H9 (cell line): ENCODE measurements at regions not wholly inside any gene's neighbourhood (a gene's known extent, or its start where the extent isn't known, plus 50 kb on each side); places are given as distances from the start of the nearest gene placed in this dataset.

Experiments used
- DNase-seq: peaks from one replicate; pipeline ENCODE4 v3.0.0-alpha.2; 2017
- H2AFZ ChIP-seq: one replicate; pipeline ENCODE4 v1.6.1; 2013; ENCODE audit warnings: mild to moderate bottlenecking, low read length, control low read depth, moderate library complexity
- H2AK5ac ChIP-seq: 2 replicates; pipeline ENCODE4 v1.6.1; 2013; ENCODE audit warnings: low read length, control low read depth, mixed read lengths; ENCODE audit not compliant: insufficient read length
- H2BK120ac ChIP-seq: one replicate; pipeline ENCODE4 v1.6.1; 2013; ENCODE audit warnings: low read depth, mild to moderate bottlenecking, low read length, control low read depth, inconsistent platforms; ENCODE audit not compliant: poor library complexity, severe bottlenecking
- H2BK12ac ChIP-seq: 2 replicates; pipeline ENCODE4 v1.6.1; 2013; ENCODE audit warnings: low read length, control low read depth, mixed read lengths, low read depth; ENCODE audit not compliant: insufficient read length
- H2BK15ac ChIP-seq: 2 replicates; pipeline ENCODE4 v1.6.1; 2013; ENCODE audit warnings: low read depth, low read length, control low read depth
- H2BK20ac ChIP-seq: one replicate; pipeline ENCODE4 v1.6.1; 2013; ENCODE audit warnings: low read depth, mild to moderate bottlenecking, low read length, control low read depth, inconsistent platforms; ENCODE audit not compliant: poor library complexity, severe bottlenecking
- H2BK5ac ChIP-seq: 2 replicates; pipeline ENCODE4 v1.6.1; 2013; ENCODE audit warnings: low read length, control low read depth, mixed read lengths; ENCODE audit not compliant: insufficient read length
- H3K14ac ChIP-seq: 2 replicates; pipeline ENCODE4 v1.6.1; 2013; ENCODE audit warnings: low read length, control low read depth; ENCODE audit not compliant: insufficient read depth
- H3K18ac ChIP-seq: 2 replicates; pipeline ENCODE4 v1.6.1; 2013; ENCODE audit warnings: low read depth, mild to moderate bottlenecking, mixed read lengths, low read length, control low read depth; ENCODE audit not compliant: insufficient read length
- H3K23ac ChIP-seq: 2 replicates; pipeline ENCODE4 v1.6.1; 2013; ENCODE audit warnings: low read length, control low read depth, mixed read lengths, low read depth; ENCODE audit not compliant: insufficient read length
- H3K23me2 ChIP-seq: 2 replicates; pipeline ENCODE4 v1.6.1; 2013; ENCODE audit warnings: low read depth, mild to moderate bottlenecking, mixed read lengths, low read length, control low read depth; ENCODE audit not compliant: insufficient read length, poor library complexity, severe bottlenecking
- H3K27ac ChIP-seq: 2 replicates; pipeline ENCODE4 v1.5.1; 2013; ENCODE audit warnings: low read length, control low read depth, mixed read lengths, low read depth; ENCODE audit not compliant: insufficient read length
- H3K27me3 ChIP-seq: 2 replicates; pipeline ENCODE4 v1.6.1; 2013; ENCODE audit warnings: low read length, control low read depth, inconsistent platforms; ENCODE audit not compliant: insufficient read depth
- H3K4ac ChIP-seq: 2 replicates; pipeline ENCODE4 v1.6.1; 2013; ENCODE audit warnings: low read depth, mild to moderate bottlenecking, control low read depth, inconsistent platforms, low read length, moderate library complexity
- H3K4me1 ChIP-seq: 2 replicates; pipeline ENCODE4 v1.6.1; 2013; ENCODE audit warnings: low read length, control low read depth, inconsistent platforms; ENCODE audit not compliant: insufficient read depth
- H3K4me2 ChIP-seq: 2 replicates; pipeline ENCODE4 v1.6.1; 2013; ENCODE audit warnings: low read length, control low read depth, mixed read lengths; ENCODE audit not compliant: insufficient read length, insufficient read depth
- H3K56ac ChIP-seq: 2 replicates; pipeline ENCODE4 v1.6.1; 2013; ENCODE audit warnings: low read depth, mild to moderate bottlenecking, mixed read lengths, low read length, control low read depth; ENCODE audit not compliant: insufficient read length
- H3K79me1 ChIP-seq: 2 replicates; pipeline ENCODE4 v1.6.1; 2013; ENCODE audit warnings: low read depth, mild to moderate bottlenecking, moderate library complexity, low read length, control low read depth, inconsistent platforms; ENCODE audit not compliant: insufficient read depth, poor library complexity, severe bottlenecking
- H3K79me2 ChIP-seq: 2 replicates; pipeline ENCODE4 v1.6.1; 2013; ENCODE audit warnings: low read length, control low read depth, inconsistent platforms; ENCODE audit not compliant: insufficient read depth
- H3K9ac ChIP-seq: 2 replicates; pipeline ENCODE4 v1.6.1; 2013; ENCODE audit warnings: low read length, control low read depth, mixed read lengths; ENCODE audit not compliant: insufficient read length; ENCODE audit errors: extremely low read depth
- H3K9me3 ChIP-seq: one replicate; pipeline ENCODE4 v1.6.1; 2013; ENCODE audit warnings: low read depth, low read length, inconsistent platforms; ENCODE audit not compliant: control insufficient read depth
- H3T11ph ChIP-seq: one replicate; pipeline ENCODE4 v1.6.1; 2013; ENCODE audit warnings: mild to moderate bottlenecking, low read length, control low read depth, inconsistent platforms
- H4K20me1 ChIP-seq: one replicate; pipeline ENCODE4 v1.6.1; 2013; ENCODE audit not compliant: control insufficient read depth, insufficient read length, insufficient read depth
- H4K5ac ChIP-seq: 2 replicates; pipeline ENCODE4 v1.6.1; 2013; ENCODE audit warnings: low read depth, mild to moderate bottlenecking, mixed read lengths, low read length, control low read depth; ENCODE audit not compliant: insufficient read length
- H4K8ac ChIP-seq: replicated peaks from 2 replicates; pipeline ENCODE4 v1.6.1; 2013; ENCODE audit warnings: low read length, control low read depth, mixed read lengths, low read depth; ENCODE audit not compliant: insufficient read length
- H4K91ac ChIP-seq: 2 replicates; pipeline ENCODE4 v1.6.1; 2013; ENCODE audit warnings: low read depth, mild to moderate bottlenecking, moderate library complexity, mixed read lengths, low read length, control low read depth; ENCODE audit not compliant: insufficient read length
- H3K27ac Mint-ChIP-seq, 3 experiments: 2 replicates in 2 of 3; 3 replicates in 1 of 3; pipeline ENCODE4 v1.8.0; 2020 to 2021; ENCODE audit warnings: mixed read lengths in 3 of 3, mild to moderate bottlenecking in 1 of 3, moderate library complexity in 1 of 3
- H3K27me3 Mint-ChIP-seq: 2 replicates; pipeline ENCODE4 v1.8.0; 2021; ENCODE audit warnings: low read depth, mild to moderate bottlenecking, moderate library complexity, mixed read lengths
- H3K36me3 Mint-ChIP-seq, 3 experiments: 2 replicates in 2 of 3; 3 replicates in 1 of 3; pipeline ENCODE4 v1.8.0; 2020 to 2021; ENCODE audit warnings: low read depth in 3 of 3, mixed read lengths in 3 of 3; ENCODE audit not compliant: insufficient read depth in 1 of 3
- H3K4me1 Mint-ChIP-seq, 2 experiments: 2 replicates each; pipeline ENCODE4 v1.8.0; 2020; ENCODE audit warnings: mixed read lengths in 2 of 2
- H3K4me3 Mint-ChIP-seq, 2 experiments: 2 replicates in 1 of 2; 3 replicates in 1 of 2; pipeline ENCODE4 v1.8.0; 2020 to 2021; ENCODE audit warnings: mild to moderate bottlenecking in 2 of 2, mixed read lengths in 2 of 2, moderate library complexity in 1 of 2
- H3K9me3 Mint-ChIP-seq, 2 experiments: 2 replicates in 1 of 2; 3 replicates in 1 of 2; pipeline ENCODE4 v1.8.0; 2020; ENCODE audit warnings: mild to moderate bottlenecking in 2 of 2, mixed read lengths in 2 of 2, moderate library complexity in 1 of 2
- CTCF ChIP-seq: fragments of 200-600 bp; sonication (generic); conservative IDR thresholded peaks from 3 replicates; pipeline ENCODE4 v1.8.0; 2021; ENCODE audit warnings: antibody characterized with exemption, mild to moderate bottlenecking
- WGBS: extraction: QIAGEN DNeasy Blood & Tissue Kit; methylation state at CpG from one replicate; pipeline ENCODE4 v1.1.7; 2013; ENCODE audit warnings: missing lambda C conversion rate, low lambda C conversion rate, mixed read lengths; ENCODE audit not compliant: insufficient read length; ENCODE audit errors: extremely low coverage; 5-methylcytosine and 5-hydroxymethylcytosine counted together

- H3K9me3 ChIP-seq = no peaks in the 10 kb centered on the region
- Mint-ChIP-seq H3K36me3 (no peaks in the 10 kb centered on the region), H3K27ac (no peak overlapping the region), H3K9me3 (peaks cover 2 to 3% of the 10 kb centered on the region in 2 experiments; a peak in 3 of 5 replicates), H3K27me3 (no peaks in the 10 kb centered on the region), H3K4me1 (peaks cover 0 to 3% of the 10 kb centered on the region in 2 experiments; a peak in 2 of 4 replicates), H3K4me3 (no peak overlapping the region)
- H2AFZ ChIP-seq = no peak overlapping the region
- H2BK5ac ChIP-seq = no peak overlapping the region
- no peaks in the 10 kb centered on the region for H3K79me2 ChIP-seq
- H3T11ph ChIP-seq = no peak overlapping the region
- no peak overlapping the region for H2BK120ac ChIP-seq
- H3K56ac ChIP-seq = no peak overlapping the region
- no peak overlapping the region for H4K91ac ChIP-seq
- no peak overlapping the region for H4K5ac ChIP-seq
- no peak overlapping the region for H3K9ac ChIP-seq
- no peaks in the 10 kb centered on the region; the same call in 1 of the 2 replicates for H3K4me1 ChIP-seq
- no peak for DNase-seq
- no CpG with 5 or more reads among the region's 5 CpGs for WGBS
- no peaks in the 10 kb centered on the region for H3K79me1 ChIP-seq
- H3K18ac ChIP-seq = no peak overlapping the region
- H3K27ac ChIP-seq = no peak overlapping the region
- no peaks in the 10 kb centered on the region for H4K20me1 ChIP-seq
- no peak overlapping the region for H2BK20ac ChIP-seq
- no peak for TF ChIP-seq CTCF
- no peak overlapping the region for H3K4ac ChIP-seq
- H3K23me2 ChIP-seq = no peaks in the 10 kb centered on the region
- H3K14ac ChIP-seq = no peak overlapping the region
- no peak overlapping the region for H3K4me2 ChIP-seq
- no peak overlapping the region for H4K8ac ChIP-seq
- no peak overlapping the region for H3K23ac ChIP-seq
- H3K27me3 ChIP-seq = no peaks in the 10 kb centered on the region; the same call in 1 of the 2 replicates
- no peak overlapping the region for H2BK15ac ChIP-seq
- no peak overlapping the region for H2BK12ac ChIP-seq
- H2AK5ac ChIP-seq = no peak overlapping the region
Measured at GRCh38 chr4:55729351-55730279, 90.0 kb upstream of the EXOC1L start.
